ENCODE measurements at regions not wholly inside any gene's neighbourhood (a gene's known extent, or its start where the extent isn't known, plus 50 kb on each side); places are given as distances from the start of the nearest gene placed in this dataset.

DNA sequence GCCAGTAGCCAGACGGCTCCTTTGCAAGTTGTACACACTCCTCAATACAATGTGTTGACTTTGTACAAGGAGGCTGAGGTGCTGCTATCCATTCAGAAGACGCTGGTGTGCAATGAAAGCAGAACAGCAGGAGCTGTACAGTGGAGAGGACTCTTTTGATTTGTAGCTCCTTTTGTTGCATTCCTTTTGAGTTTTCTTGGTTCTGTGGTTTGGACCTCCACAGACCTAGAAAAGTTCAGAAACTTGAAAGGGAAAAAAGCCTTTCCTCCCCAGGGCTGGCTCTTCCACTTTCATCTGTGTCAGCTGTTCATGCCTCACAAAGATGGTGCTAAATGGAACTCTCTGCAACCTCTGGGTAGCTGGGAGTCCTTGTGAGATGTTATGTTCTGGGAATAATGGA is 117.4 kb downstream of the MAT2B start:
- H3K9me3 ChIP-seq: no peaks in the 10 kb centered on the region
- H3K4me3 ChIP-seq: no peak overlapping the region
- no peak overlapping the region for H3K27ac ChIP-seq
- H3K27me3 ChIP-seq: no peaks in the 10 kb centered on the region
- intact Hi-C loops (cut with DNase I; ENCODE audit: low total_unique reads): no loop called here
- TF ChIP-seq, protein P1, sequence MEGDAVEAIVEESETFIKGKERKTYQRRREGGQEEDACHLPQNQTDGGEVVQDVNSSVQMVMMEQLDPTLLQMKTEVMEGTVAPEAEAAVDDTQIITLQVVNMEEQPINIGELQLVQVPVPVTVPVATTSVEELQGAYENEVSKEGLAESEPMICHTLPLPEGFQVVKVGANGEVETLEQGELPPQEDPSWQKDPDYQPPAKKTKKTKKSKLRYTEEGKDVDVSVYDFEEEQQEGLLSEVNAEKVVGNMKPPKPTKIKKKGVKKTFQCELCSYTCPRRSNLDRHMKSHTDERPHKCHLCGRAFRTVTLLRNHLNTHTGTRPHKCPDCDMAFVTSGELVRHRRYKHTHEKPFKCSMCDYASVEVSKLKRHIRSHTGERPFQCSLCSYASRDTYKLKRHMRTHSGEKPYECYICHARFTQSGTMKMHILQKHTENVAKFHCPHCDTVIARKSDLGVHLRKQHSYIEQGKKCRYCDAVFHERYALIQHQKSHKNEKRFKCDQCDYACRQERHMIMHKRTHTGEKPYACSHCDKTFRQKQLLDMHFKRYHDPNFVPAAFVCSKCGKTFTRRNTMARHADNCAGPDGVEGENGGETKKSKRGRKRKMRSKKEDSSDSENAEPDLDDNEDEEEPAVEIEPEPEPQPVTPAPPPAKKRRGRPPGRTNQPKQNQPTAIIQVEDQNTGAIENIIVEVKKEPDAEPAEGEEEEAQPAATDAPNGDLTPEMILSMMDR (IDR thresholded peaks at IDR 0.05): no peak
- H3K36me3 ChIP-seq: no peaks in the 10 kb centered on the region
- DNase-seq: no peak
- H3K4me1 ChIP-seq: no peaks in the 10 kb centered on the region

DNA sequence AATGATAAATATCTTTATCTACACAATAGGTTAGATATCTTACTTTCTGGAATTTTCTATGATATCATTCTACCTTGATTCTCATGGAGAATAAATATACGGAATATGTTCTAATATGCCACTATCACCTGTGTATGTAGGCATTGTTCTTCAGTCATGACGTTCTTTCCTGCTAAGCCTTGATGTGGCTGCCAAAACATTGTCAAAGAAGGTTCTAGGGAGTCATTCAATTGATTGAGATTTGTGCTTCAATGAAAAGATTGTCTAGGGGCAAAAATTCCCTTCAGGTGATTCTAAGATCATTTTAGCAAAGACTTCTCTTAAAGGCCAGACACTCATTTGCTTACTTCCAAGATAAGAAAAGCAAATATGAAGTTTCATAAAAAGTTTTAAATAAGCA is 118.1 kb downstream of the MAT2B start:
- TF ChIP-seq, protein P1 (IDR thresholded peaks at IDR 0.05): no peak

DNA sequence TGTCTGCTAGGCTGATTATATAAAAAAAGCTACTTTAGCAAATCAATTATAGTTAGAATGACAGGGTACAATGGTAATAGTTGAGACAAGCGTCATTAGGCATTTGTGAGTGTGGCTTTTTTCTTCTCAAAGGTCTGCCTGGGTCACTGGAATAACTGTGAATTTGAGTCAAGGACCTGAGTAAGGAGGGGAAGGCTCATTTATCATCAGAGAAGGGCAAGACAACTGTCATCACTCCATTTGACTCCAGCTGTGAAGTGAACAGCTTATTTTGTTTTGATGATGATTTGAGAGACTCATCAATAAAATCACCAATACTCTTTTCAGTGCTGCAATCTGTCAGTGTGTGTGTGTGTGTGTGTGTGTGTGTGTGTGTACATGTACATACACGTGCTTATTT is 118.6 kb downstream of the MAT2B start:
- TF ChIP-seq, protein P1 (IDR thresholded peaks at IDR 0.05): no peak
- no peaks in the 10 kb centered on the region for H3K36me3 ChIP-seq
- H3K4me1 ChIP-seq: no peaks in the 10 kb centered on the region
- no peak overlapping the region for H3K4me3 ChIP-seq
- no peaks in the 10 kb centered on the region for H3K9me3 ChIP-seq
- intact Hi-C loops (cut with DNase I; ENCODE audit: low total_unique reads): no loop called here
- no peak for DNase-seq
- no peaks in the 10 kb centered on the region for H3K27me3 ChIP-seq
- H3K27ac ChIP-seq: no peak overlapping the region

More for the DNA sequence above, 118.1 kb downstream of the MAT2B start:
- Histone ChIP-seq H3K27me3 (no peaks in the 10 kb centered on the region), H3K9me3 (no peaks in the 10 kb centered on the region), H3K27ac (no peak overlapping the region), H3K36me3 (no peaks in the 10 kb centered on the region), H3K4me1 (no peaks in the 10 kb centered on the region), H3K4me3 (no peak overlapping the region)
- intact Hi-C loops (cut with DNase I; ENCODE audit: low total_unique reads): no loop called here
- DNase-seq: no peak

GRCh38 chr5:163624431-163624830 is 119.0 kb downstream of the MAT2B start:
- DNase-seq: no peak
- H3K4me3 ChIP-seq: no peak overlapping the region
- H3K4me1 ChIP-seq: no peaks in the 10 kb centered on the region
- TF ChIP-seq, protein P1 (IDR thresholded peaks at IDR 0.05): no peak
- H3K27ac ChIP-seq: no peak overlapping the region
- H3K27me3 ChIP-seq: no peaks in the 10 kb centered on the region
- intact Hi-C loops (cut with DNase I; ENCODE audit: low total_unique reads): no loop called here
- no peaks in the 10 kb centered on the region for H3K9me3 ChIP-seq
- H3K36me3 ChIP-seq: no peaks in the 10 kb centered on the region

DNA sequence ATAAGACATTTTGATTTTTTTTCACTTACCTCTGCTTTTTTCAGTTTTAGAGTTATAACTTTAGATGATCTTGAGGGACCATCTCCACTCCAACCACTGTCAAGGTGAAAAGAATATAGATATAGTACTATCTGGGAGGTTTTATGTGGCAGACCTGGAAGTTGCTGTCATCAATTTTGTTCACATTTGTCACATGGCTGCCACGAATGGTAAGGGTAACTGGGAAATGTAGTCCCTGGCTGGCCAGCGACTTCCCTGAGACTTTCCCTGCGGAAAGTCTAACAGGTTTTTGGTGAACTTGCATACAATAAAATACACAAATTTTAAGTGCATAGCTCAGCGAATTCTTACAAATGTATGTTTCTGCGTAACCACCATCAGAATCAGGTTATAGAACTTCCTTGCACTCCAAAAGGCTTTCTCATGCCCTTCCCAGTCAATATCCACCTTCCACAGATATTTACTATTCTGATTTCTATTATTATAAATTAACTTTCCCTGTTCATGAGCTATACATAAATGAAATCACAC is 121.5 kb downstream of the MAT2B start:
- H3K36me3 ChIP-seq: no peaks in the 10 kb centered on the region
- no peaks in the 10 kb centered on the region for H3K4me1 ChIP-seq
- no peak for DNase-seq
- H3K27ac ChIP-seq: no peak overlapping the region
- H3K27me3 ChIP-seq: peaks cover 0 to 3% of the 10 kb centered on the region in 2 donors
- TF ChIP-seq, protein P1 (IDR thresholded peaks at IDR 0.05): no peak
- intact Hi-C loops (cut with DNase I; ENCODE audit: low total_unique reads): no loop called here
- H3K9me3 ChIP-seq: no peaks in the 10 kb centered on the region
- no peak overlapping the region for H3K4me3 ChIP-seq

GRCh38 chr5:163631856-163632255 is 126.4 kb downstream of the MAT2B start:
- H3K36me3 ChIP-seq: no peaks in the 10 kb centered on the region
- intact Hi-C loops (cut with DNase I; ENCODE audit: low total_unique reads): no loop called here
- no peak overlapping the region for H3K27ac ChIP-seq
- no peaks in the 10 kb centered on the region for H3K9me3 ChIP-seq
- no peak for DNase-seq
- no peaks in the 10 kb centered on the region for H3K4me1 ChIP-seq
- H3K4me3 ChIP-seq: no peak overlapping the region
- H3K27me3 ChIP-seq: peaks cover 0 to 3% of the 10 kb centered on the region in 2 donors
- TF ChIP-seq, protein P1 (IDR thresholded peaks at IDR 0.05): no peak

Measured in tibial artery (tissue), 4 donors.